Activated CD4-positive, alpha-beta T cell treated with anti-CD3 and anti-CD28 coated beads for 4 hours (primary cell): ENCODE measurements at regions not wholly inside any gene's neighbourhood (a gene's known extent, or its start where the extent isn't known, plus 50 kb on each side); places are given as distances from the start of the nearest gene placed in this dataset.

ENCODE experiments used
- DNase-seq, 2 donors: peaks; one replicate each; pipeline ENCODE4 v3.0.0-alpha.2; 2020

- no peak for DNase-seq
Measured at GRCh38 chr11:27187848-27188621, 147.4 kb downstream of the BBOX1 start.

- DNase-seq: no peak
Measured at GRCh38 chr11:27187075-27187847, 146.6 kb downstream of the BBOX1 start.

GRCh38 chr11:27186580-27186979, 146.0 kb downstream of the BBOX1 start:
- no peak for DNase-seq

- DNase-seq: no peak
Measured at GRCh38 chr11:27184458-27185312, 144.1 kb downstream of the BBOX1 start.

- peak; percentile 10 to 31 for DNase-seq
Measured at GRCh38 chr11:27183672-27184457, 143.2 kb downstream of the BBOX1 start.

- no peak for DNase-seq
Measured at GRCh38 chr11:27179334-27179733, 138.7 kb downstream of the BBOX1 start.

- no peak for DNase-seq
Measured at GRCh38 chr11:27178859-27179258, 138.2 kb downstream of the BBOX1 start.
